Type B pancreatic cell (in vitro differentiated cells): ENCODE measurements at regions not wholly inside any gene's neighbourhood (a gene's known extent, or its start where the extent isn't known, plus 50 kb on each side); places are given as distances from the start of the nearest gene placed in this dataset.

ENCODE experiments used
- DNase-seq: peaks from one replicate; pipeline ENCODE4 v3.0.0; 2021; ENCODE audit warnings: mixed read lengths; ENCODE audit not compliant: unreplicated experiment; ENCODE audit errors: extremely low spot score
- H3K27ac Mint-ChIP-seq: 2 replicates; pipeline ENCODE4 v1.8.0; 2021; ENCODE audit warnings: mild to moderate bottlenecking, mixed read lengths
- H3K27me3 Mint-ChIP-seq: 2 replicates; pipeline ENCODE4 v1.8.0; 2021; ENCODE audit warnings: mixed read lengths
- H3K36me3 Mint-ChIP-seq: 2 replicates; pipeline ENCODE4 v1.8.0; 2021; ENCODE audit warnings: mixed read lengths
- H3K4me1 Mint-ChIP-seq: one replicate; pipeline ENCODE4 v1.8.0; 2021; ENCODE audit warnings: mixed read lengths; ENCODE audit not compliant: unreplicated experiment
- H3K4me3 Mint-ChIP-seq: 2 replicates; pipeline ENCODE4 v1.8.0; 2021; ENCODE audit warnings: mild to moderate bottlenecking, mixed read lengths
- H3K9me3 Mint-ChIP-seq: 2 replicates; pipeline ENCODE4 v1.8.0; 2021; ENCODE audit warnings: mixed read lengths
- CTCF ChIP-seq: fragments of 200-600 bp; sonication (generic); conservative IDR thresholded peaks from 2 replicates; pipeline ENCODE4 v1.5.0; 2021; ENCODE audit warnings: antibody characterized with exemption, mild to moderate bottlenecking

GRCh38 chr9:20209391-20210340 lies 412.6 kb downstream of the MLLT3 start:
- Mint-ChIP-seq H3K4me3 (no peak overlapping the region), H3K9me3 (no peaks in the 10 kb centered on the region), H3K36me3 (no peaks in the 10 kb centered on the region), H3K27me3 (no peaks in the 10 kb centered on the region), H3K4me1 (no peaks in the 10 kb centered on the region), H3K27ac (no peak overlapping the region)
- TF ChIP-seq CTCF = no peak
- DNase-seq = no peak

GRCh38 chr9:20208961-20209371 lies 413.3 kb downstream of the MLLT3 start:
- no peaks in the 10 kb centered on the region for H3K36me3 Mint-ChIP-seq
- H3K27me3 Mint-ChIP-seq = no peaks in the 10 kb centered on the region

GRCh38 chr9:20208226-20208625 lies 414.1 kb downstream of the MLLT3 start:
- H3K4me1 Mint-ChIP-seq = no peaks in the 10 kb centered on the region
- H3K9me3 Mint-ChIP-seq = no peaks in the 10 kb centered on the region
- H3K4me3 Mint-ChIP-seq = no peak overlapping the region
- H3K27me3 Mint-ChIP-seq = no peaks in the 10 kb centered on the region
- H3K36me3 Mint-ChIP-seq = no peaks in the 10 kb centered on the region
- DNase-seq = no peak
- no peak overlapping the region for H3K27ac Mint-ChIP-seq
- TF ChIP-seq CTCF = no peak

More at GRCh38 chr9:20208961-20209371, 413.3 kb downstream of the MLLT3 start:
- no peaks in the 10 kb centered on the region for H3K4me1 Mint-ChIP-seq
- no peak overlapping the region for H3K27ac Mint-ChIP-seq
- no peaks in the 10 kb centered on the region for H3K9me3 Mint-ChIP-seq
- no peak overlapping the region for H3K4me3 Mint-ChIP-seq
- no peak for DNase-seq
- TF ChIP-seq CTCF = no peak

- no peaks in the 10 kb centered on the region for H3K4me1 Mint-ChIP-seq
- no peak overlapping the region for H3K27ac Mint-ChIP-seq
- no peaks in the 10 kb centered on the region for H3K27me3 Mint-ChIP-seq
- DNase-seq = no peak
- no peaks in the 10 kb centered on the region for H3K36me3 Mint-ChIP-seq
- no peaks in the 10 kb centered on the region for H3K9me3 Mint-ChIP-seq
- H3K4me3 Mint-ChIP-seq = no peak overlapping the region
- TF ChIP-seq CTCF = no peak
Observed at GRCh38 chr9:20207176-20207575, 415.1 kb downstream of the MLLT3 start.

GRCh38 chr9:20205821-20206220 lies 416.5 kb downstream of the MLLT3 start:
- no peak for TF ChIP-seq CTCF
- Mint-ChIP-seq H3K9me3 (no peaks in the 10 kb centered on the region), H3K4me3 (no peak overlapping the region), H3K4me1 (no peaks in the 10 kb centered on the region), H3K36me3 (no peaks in the 10 kb centered on the region), H3K27ac (no peak overlapping the region), H3K27me3 (peaks cover 3% of the 10 kb centered on the region)
- no peak for DNase-seq
